HG03108 (cell line): ENCODE measurements at regions not wholly inside any gene's neighbourhood (a gene's known extent, or its start where the extent isn't known, plus 50 kb on each side); places are given as distances from the start of the nearest gene placed in this dataset.
"Not testable (repeated sequence)": the region's sequence is repeated elsewhere in the genome, so short reads cannot be mapped to it uniquely, and the experiment has no call there.

Experiments used
- ATAC-seq: cut with Tn5 transposase; IDR thresholded peaks from one replicate; pipeline ENCODE4 v1.9.1; 2021; ENCODE audit warnings: moderate library complexity; ENCODE audit not compliant: unreplicated experiment

DNA sequence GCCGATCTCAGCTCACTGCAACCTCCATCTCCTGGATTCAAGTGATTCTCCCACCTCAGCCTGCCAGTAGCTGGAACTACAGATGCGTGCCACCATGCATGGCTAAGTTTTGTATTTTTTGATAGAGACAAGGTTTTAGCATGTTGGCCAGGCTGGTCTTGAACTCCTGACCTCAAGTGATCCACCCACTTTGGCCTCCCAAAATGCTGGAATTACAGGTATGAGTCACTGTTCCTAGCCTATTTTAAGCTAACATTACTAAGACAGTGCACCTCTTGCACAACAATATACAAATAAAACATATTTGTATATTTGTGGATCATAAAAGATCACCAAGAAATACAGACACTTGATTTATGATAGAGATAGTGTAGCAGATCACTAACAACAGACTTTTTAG lies 139.1 kb downstream of the DUSP10 start:
- ATAC-seq, result no peak

DNA sequence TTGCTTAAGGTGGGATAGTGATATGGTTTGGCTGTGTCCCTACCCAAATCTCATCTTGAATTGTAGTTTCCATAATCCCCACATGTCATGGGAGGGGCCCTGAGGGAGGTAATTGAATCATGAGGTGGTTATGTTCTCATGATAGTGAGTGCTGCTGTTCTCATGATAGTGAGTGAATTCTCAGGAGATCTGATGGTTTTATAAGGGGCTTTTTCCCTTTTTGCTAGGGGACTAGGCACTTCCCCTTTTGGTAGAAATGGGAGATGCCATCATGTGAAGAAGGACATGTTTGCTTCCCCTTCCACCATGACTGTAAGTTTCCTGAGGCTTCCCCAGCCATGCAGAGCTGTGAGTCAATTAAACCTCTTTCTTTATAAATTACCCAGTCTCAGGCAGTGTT lies 137.5 kb downstream of the DUSP10 start:
- ATAC-seq, result not testable (repeated sequence)

DNA sequence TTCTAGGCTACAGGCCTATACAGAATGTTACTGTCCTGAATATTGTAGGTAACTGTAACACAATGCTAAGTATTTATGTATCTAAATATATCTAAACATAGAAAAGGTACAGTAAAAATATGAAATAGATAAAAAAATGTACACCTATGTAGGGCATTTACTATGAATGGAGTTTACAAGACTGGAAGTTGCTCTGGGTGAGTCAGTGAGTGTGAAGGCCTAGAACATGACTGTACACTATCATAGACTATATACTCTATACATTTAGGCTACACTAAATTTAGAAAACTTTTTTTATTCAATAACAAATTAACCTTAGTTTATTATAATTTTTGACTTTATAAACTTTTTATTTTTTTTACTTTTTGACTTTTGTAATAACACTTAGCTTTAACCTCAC lies 136.9 kb downstream of the DUSP10 start:
- no peak for ATAC-seq

DNA sequence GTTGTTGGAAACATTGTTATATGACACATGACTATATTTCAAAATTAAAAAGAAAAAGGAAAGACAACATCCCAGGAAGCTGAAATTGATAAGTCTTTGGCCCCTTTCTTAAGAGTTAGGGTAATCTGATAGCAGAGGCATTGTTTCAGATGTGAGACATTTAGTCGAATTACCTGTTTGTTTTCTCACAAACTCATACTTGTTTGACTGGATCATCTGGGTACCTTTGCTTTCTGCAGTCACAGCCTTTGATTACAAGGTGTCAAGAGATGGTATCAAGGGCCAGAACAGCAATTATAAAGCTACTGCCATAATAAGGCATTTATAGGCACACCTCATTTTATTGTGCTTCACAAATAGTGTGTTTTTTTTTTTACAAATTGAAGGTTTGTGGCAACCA lies 136.3 kb downstream of the DUSP10 start:
- no peak for ATAC-seq

DNA sequence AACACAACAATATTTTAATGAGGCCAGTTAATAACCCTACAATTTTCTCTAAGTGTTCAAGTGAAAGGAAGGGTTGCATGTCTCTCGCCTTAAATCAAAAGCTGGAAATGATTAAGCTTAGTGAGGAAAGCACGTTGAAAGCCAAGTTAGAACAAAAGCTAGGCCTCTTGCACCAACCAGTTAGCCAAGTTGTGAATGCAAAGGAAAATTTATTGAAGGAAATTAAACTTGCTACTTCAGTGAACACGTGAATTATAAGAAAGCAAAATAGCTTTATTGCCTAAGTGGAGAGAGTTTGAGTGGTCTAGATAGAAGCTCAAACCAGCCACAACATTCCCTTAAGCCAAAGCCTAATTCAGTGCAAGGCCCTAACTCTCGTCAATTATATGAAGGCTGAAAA lies 135.6 kb downstream of the DUSP10 start:
- ATAC-seq, result no peak

DNA sequence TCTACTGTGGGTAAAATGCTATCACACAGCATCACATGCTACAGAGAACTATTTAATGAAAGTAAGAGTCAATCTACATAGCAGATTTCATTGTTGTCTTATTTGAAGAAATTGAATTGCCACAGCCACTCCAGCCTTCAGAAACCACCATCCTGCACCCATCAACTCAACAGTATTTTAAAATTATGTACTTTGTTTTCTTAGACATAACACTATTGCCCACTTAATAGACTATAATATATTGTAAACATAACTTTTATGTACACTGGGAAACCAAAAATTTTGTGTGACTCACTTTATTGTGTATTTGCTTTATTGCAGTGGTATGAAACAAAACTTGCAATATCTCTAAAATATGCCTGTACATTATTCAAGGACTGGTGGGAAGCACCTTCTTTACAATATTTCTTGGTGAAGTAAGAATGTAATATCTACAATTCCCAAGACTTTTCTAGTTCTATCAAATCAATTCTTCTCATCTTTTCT lies 133.0 kb downstream of the DUSP10 start:
- ATAC-seq, result no peak

DNA sequence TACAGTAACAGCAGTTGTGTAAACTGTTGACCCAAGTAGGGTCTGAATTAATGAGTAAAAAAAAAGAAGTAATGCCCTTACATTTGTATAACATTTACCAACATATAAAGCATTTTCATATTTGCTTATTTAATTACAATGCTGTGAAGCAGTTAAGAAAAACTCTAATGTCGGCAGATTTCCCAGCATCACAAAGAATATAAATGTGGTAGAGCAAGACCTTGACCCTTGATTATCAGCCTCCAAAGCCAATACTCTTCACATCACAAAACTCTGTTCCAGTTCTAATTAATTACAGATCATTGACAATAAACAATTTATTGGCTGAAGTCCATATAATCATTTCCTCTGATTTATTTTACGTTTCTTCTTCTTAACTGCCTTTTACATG lies 130.2 kb downstream of the DUSP10 start:
- ATAC-seq, result no peak

DNA sequence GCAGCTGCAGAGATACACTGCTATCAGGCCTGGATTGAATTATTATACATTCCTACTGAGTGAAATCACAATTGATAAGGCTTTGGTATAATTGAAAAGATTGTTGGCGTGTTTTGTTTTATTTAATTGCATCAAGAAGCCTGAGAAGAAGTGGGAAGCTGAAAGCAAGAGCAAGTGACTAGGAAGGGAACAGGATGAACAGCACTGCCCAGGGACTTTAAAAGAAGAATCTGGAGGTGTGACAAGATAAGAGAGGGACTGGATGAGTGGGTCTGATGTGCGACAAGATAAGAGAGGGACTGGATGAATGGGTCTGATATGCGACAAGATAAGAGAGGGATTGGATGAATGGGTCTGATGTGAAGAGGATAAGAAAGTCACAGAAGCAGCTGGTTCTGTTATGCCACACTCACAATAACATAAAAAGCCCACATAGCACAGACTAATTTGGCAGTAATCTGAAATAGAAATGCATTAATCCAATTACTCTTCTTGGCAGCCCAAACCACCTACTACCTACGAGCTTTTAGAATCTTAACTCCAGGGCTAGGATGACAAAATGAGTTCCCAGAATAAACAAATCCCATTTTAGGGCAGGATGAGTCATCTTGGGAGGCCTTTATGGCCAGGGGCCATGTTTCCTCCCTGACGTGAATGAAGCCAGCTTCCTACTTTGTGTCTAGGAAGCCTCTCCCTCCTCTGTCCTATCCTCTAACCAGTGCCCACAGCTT lies 129.7 kb downstream of the DUSP10 start:
- no peak for ATAC-seq

DNA sequence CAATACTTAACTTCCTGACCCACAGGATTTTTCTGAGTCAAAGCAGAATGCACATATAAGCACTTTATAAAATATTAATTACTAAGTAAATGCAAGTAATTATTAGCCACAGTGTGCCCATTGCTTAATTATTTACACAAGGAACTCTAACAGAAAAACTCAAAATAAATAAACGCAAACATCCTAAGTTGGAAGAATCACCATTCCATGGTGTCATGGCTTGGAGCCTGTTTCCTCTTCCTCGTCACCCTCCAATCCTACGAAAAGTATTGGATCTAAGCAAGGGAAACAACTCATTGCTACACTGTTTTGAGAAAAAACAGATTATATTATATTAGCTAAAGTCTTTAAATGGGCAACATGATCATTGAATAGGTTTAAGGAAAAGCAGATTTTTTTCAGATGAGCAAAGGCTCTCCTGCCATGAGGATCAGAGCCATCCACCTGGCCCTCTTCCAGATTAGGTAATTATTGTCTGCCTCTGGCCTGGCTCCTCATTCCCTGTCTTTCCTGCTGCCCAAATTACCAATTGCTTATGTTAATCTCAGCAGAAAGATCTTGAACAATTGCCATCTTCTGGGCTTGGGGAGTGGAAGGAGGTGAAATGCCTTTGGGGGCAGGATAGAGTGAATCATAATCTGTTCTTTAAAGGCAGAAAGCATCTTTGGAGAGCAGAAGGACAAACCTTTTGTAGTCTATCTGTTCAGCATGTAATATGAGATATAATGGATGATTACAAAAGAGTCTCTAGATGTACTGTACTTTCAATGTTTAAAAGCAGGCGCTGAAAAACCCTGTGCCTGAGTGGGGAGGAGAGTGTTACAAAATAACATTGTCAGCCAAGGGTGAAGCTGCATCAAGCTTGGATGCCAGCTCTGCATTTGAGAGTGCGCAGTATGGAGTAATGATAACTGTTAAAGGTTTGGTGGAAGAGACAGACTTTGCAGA lies 121.2 kb downstream of the DUSP10 start:
- ATAC-seq, result no peak

DNA sequence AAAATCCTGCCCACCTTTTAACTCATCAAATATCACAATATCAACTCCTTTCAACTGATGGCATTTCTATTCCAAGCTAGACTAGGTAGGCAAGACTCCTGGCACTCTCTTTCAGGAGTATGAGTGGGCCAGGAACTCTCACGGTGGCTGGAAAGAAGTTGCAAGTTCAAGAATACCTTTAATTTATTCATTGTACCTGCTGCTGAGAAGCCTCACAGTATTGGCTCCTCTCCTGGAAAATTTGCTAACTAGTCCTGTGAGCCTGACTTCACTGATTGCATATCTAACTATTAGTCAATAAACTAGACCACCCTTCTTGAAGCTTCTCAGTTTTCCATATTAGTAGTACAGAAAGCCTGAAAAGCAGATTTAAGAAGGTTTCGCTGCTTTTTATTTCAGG lies 120.2 kb downstream of the DUSP10 start:
- ATAC-seq, result no peak

DNA sequence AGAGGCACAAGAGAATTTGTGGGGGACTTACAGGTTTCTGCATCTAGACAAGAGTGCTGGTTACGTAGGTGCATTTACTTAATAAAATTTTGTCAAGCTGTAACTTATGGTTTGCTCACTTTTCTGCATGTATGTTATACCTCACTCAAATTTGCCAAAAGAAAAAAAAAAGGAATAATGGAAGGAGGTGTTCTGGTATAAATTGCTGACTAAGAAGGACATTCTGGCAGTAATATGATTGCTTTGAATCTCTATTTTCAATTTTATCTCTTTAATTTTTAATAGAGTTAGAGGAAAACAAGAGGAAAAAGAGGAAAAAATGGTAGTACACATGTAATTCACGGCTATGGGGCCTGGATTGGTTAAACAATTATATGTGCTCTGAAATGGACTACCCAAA lies 119.5 kb downstream of the DUSP10 start:
- ATAC-seq, result no peak

DNA sequence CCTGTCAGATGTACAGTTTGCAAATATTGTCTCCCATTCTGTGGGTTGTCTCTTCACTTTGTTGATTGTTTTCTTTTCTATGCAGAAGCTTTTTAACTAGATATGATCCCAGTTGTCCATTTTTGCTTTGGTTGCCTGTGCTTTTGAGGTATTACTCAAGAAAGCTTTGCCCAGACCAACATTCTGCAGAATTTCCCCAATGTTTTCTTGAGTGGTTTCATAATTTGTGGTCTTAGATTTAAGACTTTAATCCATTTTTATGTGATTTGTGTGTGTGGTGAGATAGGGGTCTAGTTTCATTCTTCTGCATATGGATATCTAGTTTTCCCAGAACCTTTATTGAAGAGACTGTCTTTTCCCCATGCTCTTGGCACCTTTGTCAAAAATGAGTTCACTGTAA lies 116.9 kb downstream of the DUSP10 start:
- no peak for ATAC-seq

DNA sequence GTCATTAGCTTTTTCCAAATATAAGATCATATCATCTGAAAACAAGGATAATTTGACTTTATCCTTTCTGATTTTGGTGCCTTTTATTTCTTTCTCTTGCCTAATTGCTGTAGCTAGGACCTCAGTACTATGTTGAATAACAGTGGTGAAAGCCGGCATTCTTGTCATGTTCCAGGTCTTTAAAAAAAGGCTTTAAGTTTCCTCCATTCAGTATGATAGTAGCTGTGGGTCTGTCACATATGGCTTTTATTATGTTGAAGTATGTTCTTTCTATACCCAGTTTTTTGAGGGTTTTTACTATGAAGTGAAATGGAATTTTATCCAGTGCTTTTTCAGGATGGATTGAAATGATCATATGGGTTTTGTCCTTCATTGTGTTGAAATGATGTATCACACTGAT lies 115.8 kb downstream of the DUSP10 start:
- ATAC-seq, result no peak

DNA sequence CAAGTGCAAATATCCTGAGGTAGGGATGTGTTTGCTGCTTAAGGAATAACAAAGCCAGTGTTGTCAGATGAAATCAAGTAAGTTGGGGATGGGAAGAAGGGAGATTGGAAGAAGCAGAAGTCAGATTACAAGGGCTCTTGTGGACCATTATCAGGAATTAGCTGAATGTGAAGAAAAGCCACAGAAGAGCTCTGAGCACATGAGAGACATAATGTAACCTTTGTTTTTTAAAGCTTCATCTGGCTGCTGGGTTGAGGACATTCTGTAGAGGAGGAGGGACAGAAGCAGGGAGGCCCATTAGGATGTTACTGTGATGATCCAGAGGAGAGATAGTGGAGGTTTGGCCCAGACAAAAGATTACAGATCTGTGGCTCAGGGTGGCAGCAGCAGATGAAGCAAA lies 111.7 kb downstream of the DUSP10 start:
- ATAC-seq, result no peak

DNA sequence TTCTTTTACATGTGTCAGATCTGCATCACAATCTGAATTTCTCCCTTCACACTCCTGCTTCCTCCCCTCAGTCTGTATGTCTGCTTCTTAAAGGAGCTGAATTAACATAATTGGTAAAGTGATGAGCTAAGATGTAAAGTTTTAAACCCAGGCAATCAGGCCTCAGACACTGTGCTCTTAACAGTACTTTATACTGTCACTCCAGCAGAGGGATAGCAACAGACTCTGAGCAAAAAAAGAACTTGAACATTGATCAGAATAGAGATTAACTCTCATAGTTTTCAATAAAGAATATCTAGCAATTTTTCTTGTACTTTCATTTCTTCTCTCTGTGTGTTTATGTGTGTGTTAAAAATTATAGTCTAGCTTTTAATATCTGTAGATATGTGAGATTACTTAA lies 110.3 kb downstream of the DUSP10 start:
- ATAC-seq, result no peak

DNA sequence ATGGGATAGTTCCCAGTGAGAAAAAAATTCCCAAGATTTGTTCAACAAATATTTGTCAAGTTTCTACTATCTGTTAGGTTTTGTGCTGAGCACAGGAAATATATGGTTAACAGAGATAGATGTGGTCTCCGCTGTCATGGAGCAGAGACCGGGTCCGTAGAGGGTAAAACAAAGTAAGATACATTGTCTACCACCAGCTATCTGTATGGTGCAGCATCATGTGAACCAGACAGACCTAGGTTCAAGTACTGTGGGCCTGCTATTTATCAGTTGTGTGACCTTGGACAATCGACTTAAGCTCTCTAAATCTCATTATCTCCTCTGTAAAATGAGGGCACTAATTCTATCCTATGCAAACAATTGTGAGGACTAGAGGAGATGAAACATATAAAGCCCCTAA lies 109.8 kb downstream of the DUSP10 start:
- ATAC-seq, result no peak

DNA sequence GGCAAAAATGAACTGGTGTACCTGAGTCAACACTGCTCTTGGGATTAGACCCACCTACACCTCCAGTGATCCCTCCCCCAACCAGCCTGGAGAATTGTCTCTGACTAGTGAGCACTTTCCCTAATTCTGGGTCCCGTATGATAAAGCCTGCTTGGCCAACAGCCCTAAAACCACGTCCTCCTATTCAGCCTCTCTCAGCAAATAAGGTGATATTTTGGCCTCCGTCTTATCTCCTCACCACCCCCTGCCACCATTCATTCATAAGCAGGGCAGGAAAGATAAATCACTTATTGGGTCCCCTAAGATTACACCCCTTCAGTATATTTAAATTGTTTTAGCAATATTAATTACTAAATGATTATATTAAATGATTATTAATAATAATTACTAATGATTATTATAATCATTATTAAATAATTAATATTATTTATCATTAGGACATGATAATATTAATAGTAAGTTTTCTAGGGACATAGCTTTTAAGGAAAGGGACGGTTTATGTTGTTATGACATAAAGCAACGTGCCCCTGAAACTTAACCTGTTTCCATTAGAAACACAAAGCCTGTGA lies 108.0 kb downstream of the DUSP10 start:
- no peak for ATAC-seq

DNA sequence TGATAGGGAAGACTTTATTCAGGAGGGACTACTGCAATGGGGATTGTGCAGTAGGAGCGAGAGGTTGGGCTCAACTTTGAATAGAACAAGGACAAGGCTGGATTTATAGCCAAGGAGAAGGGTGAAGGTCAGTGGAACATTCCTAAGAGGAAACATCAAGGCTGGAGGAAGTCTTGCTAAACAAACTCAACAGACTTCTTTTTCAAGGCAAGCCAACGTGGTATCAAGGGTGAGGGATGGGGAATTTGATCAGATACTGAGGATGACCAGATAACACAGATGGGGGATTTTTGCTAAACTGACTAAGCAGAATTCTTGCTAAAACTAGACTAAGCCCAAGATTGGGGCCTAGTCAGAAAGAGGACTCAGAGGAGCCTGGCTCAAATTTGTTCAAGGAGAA lies 107.3 kb downstream of the DUSP10 start:
- ATAC-seq, result no peak

DNA sequence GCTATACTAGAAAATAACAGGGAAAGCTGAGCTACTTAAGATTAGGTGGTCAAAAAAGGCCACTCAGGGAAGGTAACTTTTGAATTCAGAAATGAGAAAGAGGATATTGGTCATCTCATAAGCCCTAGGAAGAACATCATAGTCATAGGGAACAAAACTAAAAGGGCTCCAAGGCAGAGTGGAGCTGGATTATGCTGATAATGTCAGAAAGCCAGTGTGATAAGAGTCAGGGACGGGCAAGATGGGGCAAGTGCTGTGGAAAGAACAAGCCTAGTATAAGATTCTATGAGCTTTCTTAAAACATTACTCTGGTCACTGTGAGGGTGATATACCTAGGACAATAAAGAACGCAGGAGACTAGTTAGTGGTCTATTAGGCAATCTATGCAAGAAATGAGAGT lies 106.6 kb downstream of the DUSP10 start:
- ATAC-seq, result no peak

DNA sequence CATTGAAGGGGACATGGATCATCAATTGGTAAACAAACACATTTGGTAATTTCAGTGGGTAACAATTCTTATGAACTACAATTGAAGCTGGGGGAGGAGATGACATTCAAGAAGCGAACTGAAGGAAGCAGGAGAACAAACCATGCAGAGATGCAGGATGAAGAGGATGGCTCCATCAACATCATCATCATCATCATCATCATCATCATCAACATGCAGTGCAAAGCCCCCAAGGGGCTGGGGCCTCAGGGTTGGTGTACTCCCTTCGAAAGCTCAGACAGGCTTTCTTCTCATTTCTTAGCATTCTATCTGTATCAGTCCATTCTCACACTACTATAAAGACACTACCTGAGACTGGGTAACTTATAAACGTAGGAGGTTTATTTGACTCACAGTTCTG lies 105.8 kb downstream of the DUSP10 start:
- ATAC-seq, result no peak

DNA sequence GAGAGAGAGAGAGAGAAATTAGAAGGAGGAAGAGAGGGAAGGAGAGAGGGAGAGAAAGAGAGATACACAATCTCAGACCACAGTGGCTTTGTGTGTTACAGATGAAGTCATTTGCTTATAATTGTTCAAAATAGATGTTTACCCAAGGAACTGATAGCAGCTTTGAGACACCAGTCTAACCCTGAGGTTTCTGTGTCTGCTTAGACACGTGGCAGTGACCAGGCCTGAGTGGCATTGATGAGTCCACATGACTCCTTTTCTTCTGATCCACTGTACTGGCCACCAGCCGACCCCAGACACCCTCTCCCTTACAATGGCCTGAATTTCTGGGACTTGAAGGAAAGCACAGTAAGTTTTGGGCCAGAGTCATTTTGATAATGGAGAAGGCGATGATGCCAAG lies 104.9 kb downstream of the DUSP10 start:
- no peak for ATAC-seq

DNA sequence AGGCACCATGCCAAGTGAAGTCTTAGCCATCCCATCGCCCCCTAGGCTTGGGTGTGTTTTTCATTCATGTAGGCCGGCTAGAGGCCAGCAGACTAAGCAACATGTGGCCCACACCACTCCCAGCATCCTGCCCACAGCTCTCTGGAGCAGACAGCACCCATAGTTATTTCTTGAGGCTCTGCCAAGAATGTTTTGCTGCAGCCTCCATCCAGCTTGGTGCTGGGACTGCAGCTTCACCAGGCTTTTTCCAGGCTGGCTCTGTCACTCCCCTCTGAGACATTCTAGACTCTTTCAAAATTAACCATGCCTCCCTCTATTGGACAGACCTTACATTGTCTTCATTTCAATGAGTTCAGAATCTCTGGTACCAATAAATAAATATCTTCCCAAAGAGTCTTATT lies 104.2 kb downstream of the DUSP10 start:
- no peak for ATAC-seq
